Activated naive CD4-positive, alpha-beta T cell treated with anti-CD3 and anti-CD28 coated beads, Interleukin-2, amount 50 U/mL, for 24 hours (primary cell): ENCODE measurements at regions not wholly inside any gene's neighbourhood (a gene's known extent, or its start where the extent isn't known, plus 50 kb on each side); places are given as distances from the start of the nearest gene placed in this dataset.
"Not testable (repeated sequence)": the region's sequence is repeated elsewhere in the genome, so short reads cannot be mapped to it uniquely, and the experiment has no call there.

Experiments used
- H3K27ac Mint-ChIP-seq: one replicate; pipeline ENCODE4 v1.8.0; 2021; ENCODE audit warnings: mild to moderate bottlenecking, mixed read lengths
- H3K27me3 Mint-ChIP-seq: one replicate; pipeline ENCODE4 v1.8.0; 2021; ENCODE audit warnings: mixed read lengths
- H3K36me3 Mint-ChIP-seq: one replicate; pipeline ENCODE4 v1.8.0; 2021; ENCODE audit warnings: mixed read lengths
- H3K4me1 Mint-ChIP-seq: one replicate; pipeline ENCODE4 v1.8.0; 2021; ENCODE audit warnings: mixed read lengths
- H3K4me3 Mint-ChIP-seq: one replicate; pipeline ENCODE4 v1.8.0; 2021; ENCODE audit warnings: mild to moderate bottlenecking, mixed read lengths
- H3K9me3 Mint-ChIP-seq: one replicate; pipeline ENCODE4 v1.8.0; 2021; ENCODE audit warnings: mixed read lengths

DNA sequence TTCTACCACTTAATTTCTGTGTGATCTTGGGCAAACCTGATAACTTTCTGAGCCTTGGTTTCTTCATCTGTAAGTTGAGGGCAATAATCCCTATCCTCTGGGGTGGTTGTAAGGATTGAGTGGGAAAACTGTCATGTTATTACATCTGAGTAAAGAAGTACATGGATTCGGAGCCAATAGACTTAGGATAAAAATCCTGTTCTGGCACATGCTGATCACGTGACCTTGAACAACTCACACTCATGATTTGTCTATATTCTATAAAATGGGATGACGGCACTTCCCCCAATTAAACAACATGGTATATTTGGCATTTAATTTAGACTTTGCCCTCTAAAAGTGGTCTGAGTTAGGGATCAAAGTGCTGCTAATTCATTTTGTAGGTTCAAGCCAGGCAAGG, 315.5 kb downstream of the PLPP3 start:
- Mint-ChIP-seq H3K4me3 (no peak overlapping the region), H3K4me1 (no peaks in the 10 kb centered on the region), H3K27ac (no peak overlapping the region), H3K36me3 (no peaks in the 10 kb centered on the region), H3K9me3 (no peaks in the 10 kb centered on the region), H3K27me3 (peaks cover 1% of the 10 kb centered on the region)

GRCh38 chr1:56258371-56258770, 321.0 kb downstream of the PLPP3 start:
- Mint-ChIP-seq H3K36me3 (no peaks in the 10 kb centered on the region), H3K4me1 (no peaks in the 10 kb centered on the region), H3K9me3 (no peaks in the 10 kb centered on the region)

DNA sequence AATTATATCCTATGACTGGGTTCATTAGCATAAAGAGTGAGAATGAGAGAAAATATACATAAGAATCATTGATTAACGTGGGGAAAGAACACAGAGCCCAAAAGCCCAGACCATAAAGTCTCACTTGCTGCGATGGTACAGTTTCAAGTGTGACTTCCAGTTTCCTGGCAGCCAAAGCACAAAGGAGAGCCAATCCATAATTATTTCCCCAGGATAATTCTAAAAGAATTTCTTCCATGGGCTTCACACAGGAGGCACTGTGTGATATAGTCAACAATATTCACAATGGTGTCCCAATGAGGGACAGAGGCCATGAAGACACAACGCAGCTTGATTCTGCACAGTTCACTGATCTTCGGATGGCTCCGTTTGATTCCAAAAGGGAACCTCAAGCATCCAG, 321.6 kb downstream of the PLPP3 start:
- Mint-ChIP-seq H3K27me3 (no peaks in the 10 kb centered on the region), H3K4me1 (no peaks in the 10 kb centered on the region), H3K4me3 (no peak overlapping the region), H3K36me3 (no peaks in the 10 kb centered on the region), H3K27ac (no peak overlapping the region), H3K9me3 (no peaks in the 10 kb centered on the region)

More at GRCh38 chr1:56258371-56258770, 321.0 kb downstream of the PLPP3 start:
- H3K4me3 Mint-ChIP-seq: no peak overlapping the region
- no peaks in the 10 kb centered on the region for H3K27me3 Mint-ChIP-seq
- no peak overlapping the region for H3K27ac Mint-ChIP-seq

DNA sequence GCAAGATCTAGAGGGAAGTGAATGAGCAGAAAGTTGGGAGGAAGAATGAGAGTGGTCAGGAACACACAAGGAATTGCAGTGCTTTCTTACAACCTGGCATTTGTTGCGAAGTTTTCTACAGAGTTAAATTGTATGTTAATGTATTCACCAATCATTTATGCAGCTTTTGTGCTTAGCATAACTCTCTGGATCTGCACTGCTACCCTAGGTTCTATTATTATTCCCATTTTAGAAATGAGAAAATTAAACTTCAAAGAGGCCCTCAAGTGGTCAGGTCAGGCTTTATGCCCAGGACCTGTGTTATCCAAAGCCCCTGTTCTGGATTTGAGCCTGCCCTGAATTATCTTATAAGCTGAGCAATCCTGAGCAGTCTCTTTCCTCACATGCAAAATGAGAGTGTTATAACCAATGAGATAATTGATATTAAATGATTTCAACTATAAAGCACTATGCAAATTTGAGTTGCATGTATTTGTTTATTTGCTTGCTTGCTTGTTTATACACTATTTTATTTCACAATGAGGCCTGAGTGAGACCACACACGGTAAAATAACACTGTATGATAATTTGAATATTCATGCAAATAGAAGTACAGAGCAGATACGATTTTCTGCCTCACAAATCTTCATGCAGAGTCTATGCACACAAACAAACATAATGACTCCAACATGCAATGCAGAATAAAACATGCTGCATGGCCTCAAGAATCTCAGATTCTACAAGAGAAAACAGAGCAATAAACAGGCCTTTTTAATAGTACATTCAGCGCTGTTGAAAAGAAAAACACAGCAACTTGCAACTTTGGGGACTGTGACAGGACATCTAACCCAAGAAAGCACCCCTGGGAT, 323.0 kb downstream of the PLPP3 start:
- H3K4me3 Mint-ChIP-seq: no peak overlapping the region
- no peaks in the 10 kb centered on the region for H3K36me3 Mint-ChIP-seq
- no peaks in the 10 kb centered on the region for H3K4me1 Mint-ChIP-seq
- H3K9me3 Mint-ChIP-seq: no peaks in the 10 kb centered on the region
- no peak overlapping the region for H3K27ac Mint-ChIP-seq
- H3K27me3 Mint-ChIP-seq: no peaks in the 10 kb centered on the region

DNA sequence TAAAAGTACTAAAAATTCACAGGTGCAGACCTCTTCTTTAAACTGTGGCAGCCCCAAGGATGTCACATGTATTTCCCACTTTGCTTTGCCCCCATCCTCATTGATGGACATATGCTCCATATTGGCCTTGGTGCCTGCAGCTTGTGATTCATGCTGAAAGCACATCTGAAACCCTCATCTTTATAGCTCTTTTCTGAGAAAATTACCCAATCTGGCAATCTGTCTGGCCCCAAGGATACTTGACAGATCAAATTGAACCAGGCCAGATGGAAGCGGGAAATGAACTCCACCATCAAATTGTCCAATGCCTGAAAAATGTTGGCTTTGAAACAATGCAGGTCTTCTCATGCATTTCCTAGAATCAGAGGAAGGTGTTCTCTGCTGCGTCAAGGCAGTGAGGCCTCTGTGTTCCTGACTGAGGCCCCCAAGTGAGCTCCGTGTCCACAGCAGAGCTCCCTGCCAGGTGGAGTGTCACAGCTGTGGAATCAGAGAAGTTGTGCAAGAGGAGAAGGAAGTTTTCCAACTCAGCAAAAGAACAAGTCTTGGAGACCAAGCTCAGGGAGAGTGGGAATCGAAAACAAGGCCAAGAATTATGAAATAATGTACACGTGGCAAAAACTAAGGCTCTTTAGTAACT, 323.7 kb downstream of the PLPP3 start:
- Mint-ChIP-seq H3K36me3 (no peaks in the 10 kb centered on the region), H3K4me3 (no peak overlapping the region), H3K4me1 (no peaks in the 10 kb centered on the region), H3K9me3 (no peaks in the 10 kb centered on the region), H3K27ac (no peak overlapping the region), H3K27me3 (no peaks in the 10 kb centered on the region)

DNA sequence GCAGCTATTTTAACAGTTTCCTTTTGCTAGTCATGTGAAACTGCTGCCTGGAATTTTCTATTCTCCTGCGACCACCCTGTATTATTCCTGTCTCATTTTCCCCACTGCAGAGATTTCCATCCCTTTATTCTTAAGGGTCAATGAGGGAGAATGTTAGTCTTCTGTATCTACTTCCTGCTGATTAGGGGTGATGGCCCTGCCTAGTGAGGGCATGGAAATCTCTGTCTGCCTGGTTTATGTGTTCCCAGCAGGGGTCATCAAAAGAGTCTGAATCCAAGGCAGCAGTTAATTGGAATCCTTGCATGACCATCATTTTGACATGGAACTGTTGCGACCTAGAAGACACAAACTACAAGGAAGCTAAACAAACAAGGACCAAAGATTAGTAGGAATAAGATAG, 325.2 kb downstream of the PLPP3 start:
- Mint-ChIP-seq H3K4me3 (no peak overlapping the region), H3K27me3 (no peaks in the 10 kb centered on the region), H3K27ac (no peak overlapping the region), H3K4me1 (no peaks in the 10 kb centered on the region), H3K9me3 (no peaks in the 10 kb centered on the region), H3K36me3 (no peaks in the 10 kb centered on the region)

GRCh38 chr1:56250809-56251208, 328.6 kb downstream of the PLPP3 start:
- no peaks in the 10 kb centered on the region for H3K9me3 Mint-ChIP-seq
- H3K4me1 Mint-ChIP-seq: no peaks in the 10 kb centered on the region

DNA sequence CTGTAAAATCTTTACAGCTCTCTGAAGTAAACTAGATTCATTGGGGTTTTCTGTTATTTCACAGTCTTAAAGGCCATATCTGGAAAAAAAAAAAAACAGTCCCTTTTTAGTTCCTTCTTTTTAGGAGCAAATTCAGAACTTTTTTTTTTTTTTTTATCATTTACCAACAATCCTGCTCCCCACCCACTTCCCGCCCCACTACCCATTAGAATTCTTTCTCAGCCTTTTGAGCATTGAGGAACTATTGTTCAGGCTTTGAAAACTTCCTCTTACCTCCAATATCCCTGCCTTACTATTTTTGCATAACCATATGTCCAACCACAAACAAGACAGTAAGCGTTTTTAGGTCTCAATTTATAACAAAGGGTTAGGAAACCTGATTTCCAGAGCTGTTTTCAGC, 330.1 kb downstream of the PLPP3 start:
- Mint-ChIP-seq H3K36me3 (no peaks in the 10 kb centered on the region), H3K27me3 (peaks cover 4% of the 10 kb centered on the region), H3K4me1 (no peaks in the 10 kb centered on the region), H3K4me3 (no peak overlapping the region), H3K9me3 (no peaks in the 10 kb centered on the region), H3K27ac (no peak overlapping the region)

More at GRCh38 chr1:56250809-56251208, 328.6 kb downstream of the PLPP3 start:
- no peak overlapping the region for H3K4me3 Mint-ChIP-seq
- H3K27me3 Mint-ChIP-seq: peaks cover 4% of the 10 kb centered on the region
- H3K36me3 Mint-ChIP-seq: no peaks in the 10 kb centered on the region
- H3K27ac Mint-ChIP-seq: no peak overlapping the region

- Mint-ChIP-seq H3K36me3 (no peaks in the 10 kb centered on the region), H3K4me1 (no peaks in the 10 kb centered on the region), H3K9me3 (no peaks in the 10 kb centered on the region), H3K27me3 (peaks cover 4% of the 10 kb centered on the region), H3K4me3 (no peak overlapping the region), H3K27ac (no peak overlapping the region)
Measured at GRCh38 chr1:56248138-56248537, 331.2 kb downstream of the PLPP3 start.

- not testable (repeated sequence) for H3K36me3 Mint-ChIP-seq, H3K4me3 Mint-ChIP-seq, H3K4me1 Mint-ChIP-seq, H3K27ac Mint-ChIP-seq, H3K9me3 Mint-ChIP-seq, H3K27me3 Mint-ChIP-seq
Measured at GRCh38 chr1:56246726-56247125, 332.6 kb downstream of the PLPP3 start.

GRCh38 chr1:56240400-56240799, 339.0 kb downstream of the PLPP3 start:
- H3K4me1 Mint-ChIP-seq: no peaks in the 10 kb centered on the region
- no peaks in the 10 kb centered on the region for H3K36me3 Mint-ChIP-seq
- no peaks in the 10 kb centered on the region for H3K9me3 Mint-ChIP-seq
- no peak overlapping the region for H3K27ac Mint-ChIP-seq
- H3K27me3 Mint-ChIP-seq: no peaks in the 10 kb centered on the region
- H3K4me3 Mint-ChIP-seq: no peak overlapping the region

- no peak overlapping the region for H3K27ac Mint-ChIP-seq
- H3K4me3 Mint-ChIP-seq: no peak overlapping the region
- no peaks in the 10 kb centered on the region for H3K9me3 Mint-ChIP-seq
- H3K4me1 Mint-ChIP-seq: no peaks in the 10 kb centered on the region
- H3K27me3 Mint-ChIP-seq: no peaks in the 10 kb centered on the region
- H3K36me3 Mint-ChIP-seq: no peaks in the 10 kb centered on the region
Measured at GRCh38 chr1:56237491-56238064, 341.8 kb downstream of the PLPP3 start.

- Mint-ChIP-seq H3K27me3 (no peaks in the 10 kb centered on the region), H3K4me1 (no peaks in the 10 kb centered on the region), H3K9me3 (no peaks in the 10 kb centered on the region), H3K27ac (no peak overlapping the region), H3K36me3 (no peaks in the 10 kb centered on the region), H3K4me3 (no peak overlapping the region)
Measured at GRCh38 chr1:56236688-56237087, 342.7 kb downstream of the PLPP3 start.

GRCh38 chr1:56235909-56236510, 343.4 kb downstream of the PLPP3 start:
- H3K4me3 Mint-ChIP-seq: no peak overlapping the region
- no peaks in the 10 kb centered on the region for H3K27me3 Mint-ChIP-seq
- no peaks in the 10 kb centered on the region for H3K36me3 Mint-ChIP-seq
- H3K4me1 Mint-ChIP-seq: no peaks in the 10 kb centered on the region
- H3K27ac Mint-ChIP-seq: no peak overlapping the region
- no peaks in the 10 kb centered on the region for H3K9me3 Mint-ChIP-seq

DNA sequence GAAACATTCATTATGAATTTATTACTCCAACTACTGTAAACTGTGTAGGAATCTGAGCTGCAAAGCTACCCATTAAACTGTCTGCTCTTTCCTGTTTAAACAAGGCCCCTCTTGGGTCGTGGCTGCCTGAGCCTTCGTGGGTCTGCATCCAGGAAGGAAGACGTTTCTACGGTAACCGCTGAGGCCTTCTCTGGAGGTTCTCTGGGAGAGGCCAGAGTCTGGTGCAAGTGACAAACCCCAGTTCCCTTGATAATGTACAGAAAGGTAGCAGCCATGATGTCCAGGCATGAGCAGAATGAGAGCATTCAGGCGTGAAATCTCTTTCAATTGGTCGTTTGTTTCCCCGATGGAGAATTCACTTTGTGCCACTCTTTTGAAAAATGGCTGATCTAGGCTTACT, 350.2 kb downstream of the PLPP3 start:
- H3K36me3 Mint-ChIP-seq: no peaks in the 10 kb centered on the region
- no peaks in the 10 kb centered on the region for H3K9me3 Mint-ChIP-seq
- no peak overlapping the region for H3K4me3 Mint-ChIP-seq
- H3K27ac Mint-ChIP-seq: no peak overlapping the region
- H3K4me1 Mint-ChIP-seq: no peaks in the 10 kb centered on the region
- no peaks in the 10 kb centered on the region for H3K27me3 Mint-ChIP-seq

- H3K27me3 Mint-ChIP-seq: no peaks in the 10 kb centered on the region
- no peaks in the 10 kb centered on the region for H3K9me3 Mint-ChIP-seq
- no peak overlapping the region for H3K27ac Mint-ChIP-seq
- no peaks in the 10 kb centered on the region for H3K36me3 Mint-ChIP-seq
- H3K4me1 Mint-ChIP-seq: no peaks in the 10 kb centered on the region
- H3K4me3 Mint-ChIP-seq: no peak overlapping the region
Measured at GRCh38 chr1:56227886-56228285, 351.5 kb downstream of the PLPP3 start.
